Femur (tissue), 1 donor: ENCODE measurements at regions not wholly inside any gene's neighbourhood (a gene's known extent, or its start where the extent isn't known, plus 50 kb on each side); places are given as distances from the start of the nearest gene placed in this dataset.
"Not testable (repeated sequence)": the region's sequence is repeated elsewhere in the genome, so short reads cannot be mapped to it uniquely, and the experiment has no call there.

ENCODE experiments used
- DNase-seq: peaks from one replicate; pipeline ENCODE4 v3.0.0-alpha.2; 2017

DNA sequence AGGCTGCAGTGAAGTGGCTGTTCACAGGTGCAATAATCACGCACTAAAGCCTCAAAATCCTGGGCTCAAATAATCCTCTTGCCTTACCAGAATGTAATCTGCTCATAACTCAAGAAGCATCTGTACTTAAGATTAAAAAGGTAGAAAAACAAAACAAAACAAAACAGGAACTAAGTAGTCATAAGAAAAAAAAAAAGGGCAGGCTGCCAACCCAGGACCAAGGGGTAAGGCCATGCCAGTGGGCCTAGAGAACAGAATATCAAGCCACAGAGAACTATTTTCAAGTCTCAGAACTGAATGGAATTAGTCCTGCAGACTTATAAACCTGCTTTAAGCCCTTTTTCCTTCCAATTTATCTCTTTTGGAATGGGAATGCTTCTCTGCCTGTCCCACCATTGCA lies 64.8 kb upstream of the TBC1D3K start:
- no peak for DNase-seq

DNA sequence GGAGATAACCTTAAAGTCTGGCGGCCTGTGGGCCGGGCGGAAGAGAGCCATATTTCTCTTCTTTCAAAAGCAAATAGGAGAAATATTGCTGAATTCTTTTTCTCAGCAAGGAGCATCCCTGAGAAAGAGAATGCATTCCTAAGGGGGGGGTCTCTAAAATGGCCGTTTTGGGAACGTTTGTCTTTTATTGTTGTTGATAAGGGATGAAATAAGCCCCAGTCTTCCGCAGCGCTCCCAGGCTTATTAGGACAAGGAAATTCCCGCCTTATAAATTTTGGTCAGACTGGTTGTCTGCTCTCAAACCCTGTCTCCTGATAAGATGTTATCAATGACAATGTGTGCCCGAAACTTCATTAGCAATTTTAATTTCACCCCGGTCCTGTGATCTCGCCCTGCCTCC lies 65.8 kb upstream of the TBC1D3K start:
- DNase-seq = not testable (repeated sequence)

DNA sequence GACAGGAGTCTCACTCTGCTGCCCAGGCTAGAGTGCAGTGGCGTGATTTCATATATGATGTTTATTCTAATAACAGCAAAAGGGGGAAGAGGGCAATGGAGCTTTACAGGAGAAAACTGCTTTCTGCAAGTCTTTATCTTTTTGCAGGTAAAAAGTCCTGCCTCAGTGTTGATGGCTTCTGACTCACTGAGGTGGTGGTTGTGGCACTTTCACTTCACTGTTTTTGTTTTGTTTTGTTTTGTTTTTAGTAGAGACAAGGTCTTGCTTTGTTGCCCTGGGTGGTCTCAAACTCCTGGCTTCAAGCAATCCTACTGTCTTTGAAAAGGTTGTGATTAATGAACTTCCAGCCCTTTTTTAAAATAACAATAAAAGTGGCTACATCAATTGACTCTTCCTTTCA lies 68.0 kb upstream of the TBC1D3K start:
- DNase-seq = no peak

DNA sequence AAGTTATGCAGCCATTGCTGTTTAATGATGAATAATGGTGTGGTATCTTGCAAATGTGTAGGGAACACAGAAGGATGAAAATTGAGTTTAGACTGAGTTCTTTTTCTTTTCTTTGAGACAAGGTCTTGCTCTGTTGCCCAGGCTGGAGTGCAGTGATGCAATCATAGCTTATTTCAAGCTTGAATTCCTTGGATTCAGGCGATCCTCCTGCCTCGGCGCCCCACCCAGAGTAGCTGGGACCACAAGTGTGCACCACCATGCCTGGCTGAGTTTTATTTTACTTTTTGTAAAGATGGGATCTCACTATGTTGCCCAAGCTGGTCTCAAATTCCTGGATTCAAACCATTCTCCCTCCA lies 74.6 kb upstream of the TBC1D3K start:
- DNase-seq = no peak

DNA sequence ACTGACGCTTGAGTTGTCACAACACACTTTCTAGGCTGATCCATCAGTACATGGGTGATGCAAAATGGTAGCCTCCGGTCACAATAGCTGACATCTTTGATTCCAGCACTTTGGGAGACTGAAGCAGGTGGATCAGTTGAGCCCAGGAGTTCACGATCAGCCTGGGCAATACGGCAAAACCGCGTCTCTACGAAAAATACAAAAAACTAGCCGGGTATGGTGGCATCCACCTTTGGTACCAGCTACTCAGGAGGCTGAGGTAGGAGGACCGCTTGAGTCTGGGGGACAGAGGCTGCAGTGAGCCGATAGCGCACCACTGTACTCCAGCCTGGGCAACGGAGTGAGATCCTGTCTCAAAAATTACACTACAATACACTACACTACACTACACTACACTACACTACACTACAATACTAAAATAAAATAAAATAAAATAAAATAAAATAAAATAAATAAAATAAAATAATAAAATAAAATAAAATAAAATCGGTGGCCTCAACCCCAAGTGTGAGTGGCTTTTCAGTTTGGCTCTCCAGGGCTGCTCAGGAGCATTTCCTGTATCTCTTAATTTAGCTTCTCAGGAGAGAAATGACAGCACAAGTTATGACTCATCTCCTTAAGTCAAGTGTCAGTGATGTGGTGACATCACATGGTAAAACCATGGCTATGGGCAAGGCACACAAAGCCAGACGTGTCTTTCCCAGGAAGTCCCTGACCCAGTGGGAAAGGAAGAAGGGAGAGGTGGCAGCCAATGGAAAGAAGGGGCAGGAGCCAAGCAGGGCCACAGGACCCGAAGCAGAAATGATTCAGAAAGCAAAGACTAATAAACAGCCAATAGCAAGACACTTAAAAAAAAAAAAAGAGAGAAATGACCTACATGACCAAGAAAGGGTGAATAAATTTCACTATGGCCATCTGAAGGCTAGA lies 75.3 kb upstream of the TBC1D3K start:
- DNase-seq = no peak

DNA sequence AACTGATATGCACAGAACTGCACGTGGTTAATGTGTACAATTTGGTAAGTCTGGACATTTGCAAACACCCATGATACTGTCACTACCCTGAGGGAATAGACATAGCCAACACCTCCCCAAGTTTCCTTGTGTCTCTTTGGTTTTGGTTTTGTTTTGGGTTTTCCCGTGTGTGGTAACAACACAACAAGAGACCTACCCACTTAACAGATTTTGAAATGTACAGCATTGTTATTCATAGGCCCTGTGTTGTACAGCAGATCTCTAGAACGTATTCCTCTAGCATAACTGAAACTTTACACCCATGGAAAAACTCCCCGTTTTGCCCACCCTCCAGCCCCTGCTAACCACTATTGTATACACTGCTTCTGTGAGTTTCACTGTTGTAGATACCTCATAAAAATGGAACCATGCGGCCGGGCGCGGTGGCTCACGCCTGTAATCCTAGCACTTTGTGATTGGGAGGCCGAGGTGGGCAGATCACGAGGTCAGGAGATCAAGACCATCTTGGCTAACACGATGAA lies 76.3 kb upstream of the TBC1D3K start:
- no peak for DNase-seq

DNA sequence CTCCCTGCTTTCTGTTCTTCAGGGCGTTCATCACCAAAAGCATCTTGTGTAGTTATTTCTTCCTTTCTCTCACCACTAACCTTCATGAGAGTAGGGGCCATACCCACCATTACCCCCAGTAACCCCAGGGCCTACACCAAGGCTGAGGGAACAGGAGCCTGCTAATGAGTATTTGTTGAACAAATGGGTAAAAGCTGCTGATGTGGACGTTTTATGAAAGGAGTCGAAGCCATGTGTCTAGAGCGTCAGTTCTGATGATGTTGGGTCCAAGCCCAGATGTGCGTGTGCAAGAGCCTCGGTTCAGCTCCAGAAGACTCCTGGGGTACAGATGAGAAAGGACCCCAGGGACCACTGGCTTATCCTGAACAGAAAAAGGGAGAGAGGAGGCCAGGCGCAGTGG lies 77.1 kb upstream of the TBC1D3K start:
- no peak for DNase-seq

DNA sequence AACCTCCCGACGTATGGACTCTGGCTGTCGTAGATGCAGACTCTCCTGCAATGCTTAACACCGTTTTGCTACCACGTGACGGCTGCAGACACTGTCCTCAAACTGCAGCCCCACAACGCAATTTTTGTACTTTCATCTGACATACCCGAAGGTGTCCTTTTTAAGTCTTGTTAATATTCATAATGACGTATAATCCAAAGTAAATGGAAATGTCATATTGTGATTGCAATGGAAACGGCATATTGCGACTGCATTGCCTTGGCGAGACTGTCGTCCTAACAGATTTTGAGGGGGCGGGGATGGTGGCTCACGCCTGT lies 79.3 kb upstream of the TBC1D3K start:
- no peak for DNase-seq

DNA sequence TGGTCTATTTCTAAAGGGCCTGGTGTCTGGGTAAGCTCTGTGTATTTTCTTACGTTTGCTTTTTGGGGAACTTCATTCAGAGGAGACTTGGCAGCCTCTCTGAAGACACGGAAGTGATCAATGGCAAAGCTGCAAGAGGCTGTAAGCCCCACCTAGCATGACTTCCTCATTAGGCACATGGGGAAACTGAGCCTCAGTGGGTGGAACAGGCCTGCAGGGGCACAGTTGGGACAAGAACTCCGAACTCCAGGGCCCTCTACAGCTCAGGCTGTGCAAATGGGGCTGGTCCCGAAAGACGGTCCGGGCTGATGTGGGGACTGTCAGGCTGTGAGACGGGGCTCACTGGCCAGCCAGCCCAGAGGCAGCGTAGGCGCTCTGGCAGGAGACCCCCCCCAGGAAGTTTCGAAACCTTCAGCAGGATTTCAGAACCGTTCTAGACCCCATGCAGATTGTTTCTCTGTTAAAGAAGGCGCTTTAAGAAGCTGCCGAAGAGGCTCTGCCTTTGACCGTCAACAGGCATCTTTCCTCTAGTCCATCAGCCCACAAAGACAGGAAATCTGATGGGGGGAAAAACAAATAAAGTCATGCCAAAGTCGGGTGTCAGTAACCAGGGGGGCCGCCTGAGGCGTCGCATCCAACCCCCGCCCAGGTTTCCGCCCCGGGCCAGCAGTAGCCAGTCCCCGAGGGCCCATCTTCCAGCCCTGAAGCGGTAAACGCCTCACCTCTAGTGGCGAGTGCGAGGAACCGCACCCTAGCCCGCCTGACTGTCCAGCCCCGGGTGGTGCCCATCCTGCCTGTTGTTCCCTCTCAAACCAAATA lies 79.8 kb upstream of the TBC1D3K start:
- peak; percentile 48 for DNase-seq

DNA sequence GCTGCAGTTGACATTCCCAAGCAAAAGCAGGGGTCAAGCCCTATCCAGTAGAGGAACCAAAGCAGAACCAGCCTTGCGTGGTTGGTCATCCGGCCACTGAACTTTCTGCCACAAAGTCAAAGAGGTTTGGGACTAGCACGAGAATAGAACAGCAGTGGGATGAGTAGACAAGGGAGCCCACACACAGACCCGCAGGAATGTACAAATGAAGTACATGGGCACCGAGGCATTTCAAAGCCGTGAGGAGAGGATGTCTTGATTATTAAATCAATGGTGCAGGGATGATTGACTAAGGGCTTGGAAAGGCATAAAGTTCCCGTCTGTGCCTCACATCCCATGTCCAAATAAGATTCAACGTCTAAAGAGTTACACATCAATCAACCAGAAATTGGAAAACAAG lies 81.8 kb upstream of the TBC1D3K start:
- no peak for DNase-seq

DNA sequence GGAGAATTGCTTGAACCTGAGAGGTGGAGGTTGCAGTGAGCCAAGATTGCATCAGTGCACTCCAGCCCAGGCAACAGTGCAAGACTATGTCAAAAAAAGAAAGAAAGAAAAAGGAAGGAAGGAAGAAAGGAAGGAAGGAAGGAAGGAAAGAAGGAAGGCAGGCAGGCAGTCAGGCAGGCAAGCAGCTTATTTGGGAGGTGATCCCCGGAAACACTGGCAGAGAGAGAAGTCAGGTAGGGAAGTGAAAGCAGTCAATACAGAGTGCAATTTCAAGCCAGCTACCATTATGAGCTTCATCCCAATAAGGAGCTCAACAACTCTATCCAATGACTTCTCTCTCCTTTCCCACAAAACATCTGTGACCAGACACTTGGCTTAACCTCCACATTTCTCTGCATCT lies 83.0 kb upstream of the TBC1D3K start:
- no peak for DNase-seq

DNA sequence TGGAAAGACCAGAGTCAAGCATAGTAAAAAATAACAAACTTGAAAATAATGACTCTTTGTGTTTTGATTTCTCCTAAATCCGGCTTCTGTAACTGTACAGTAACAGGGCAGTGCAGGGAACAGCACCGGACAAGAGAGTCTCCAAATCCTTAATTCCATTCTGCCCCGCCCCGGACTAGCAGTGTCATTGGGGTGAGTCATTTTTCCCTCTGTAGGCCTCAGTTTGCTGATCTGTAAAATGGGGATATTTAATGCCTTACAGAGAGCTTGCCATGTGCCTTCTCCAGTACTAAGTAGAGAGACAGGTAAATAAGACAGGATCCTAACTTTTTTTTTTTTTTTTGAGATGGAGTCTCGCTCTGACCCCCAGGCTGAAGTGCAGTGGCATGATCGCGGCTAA lies 83.6 kb upstream of the TBC1D3K start:
- DNase-seq = no peak

DNA sequence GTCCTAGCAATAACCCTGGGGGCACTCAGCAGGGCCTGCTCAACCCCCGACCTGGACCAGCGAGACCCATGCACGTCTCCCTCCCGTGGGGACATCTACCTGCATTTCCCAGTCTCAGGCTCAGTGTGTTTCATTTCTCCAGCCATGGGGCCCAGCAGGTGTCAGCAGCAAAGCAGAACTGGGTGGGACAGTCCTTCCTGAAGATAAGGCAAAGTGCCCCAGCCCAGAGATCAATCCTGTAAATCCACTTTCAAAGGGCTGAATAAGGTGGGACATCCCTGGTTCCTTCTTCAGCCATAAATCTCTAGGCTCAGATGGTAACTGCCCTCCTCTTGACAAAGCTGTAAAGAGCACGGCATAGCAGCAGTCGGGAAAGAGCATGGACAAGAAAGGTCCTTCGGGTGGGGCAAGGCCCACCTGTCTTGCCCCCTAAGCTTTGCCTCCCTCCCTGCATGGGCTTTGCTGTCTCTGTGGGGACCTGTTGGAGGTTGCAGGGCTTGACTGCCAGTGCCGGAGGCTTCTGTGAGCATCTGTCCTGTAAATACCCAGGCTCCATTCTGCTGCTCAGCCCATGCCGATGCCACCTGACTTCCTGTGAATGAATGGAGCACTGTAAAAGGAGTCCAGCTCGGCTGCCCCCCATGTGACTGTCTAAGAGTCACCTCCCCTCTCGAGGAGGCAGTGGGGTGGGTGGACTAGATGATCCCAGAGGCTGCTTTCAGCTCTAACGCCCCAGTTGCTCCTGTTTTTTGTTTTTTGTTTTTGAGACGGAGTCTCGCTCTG lies 84.8 kb upstream of the TBC1D3K start:
- DNase-seq = no peak

DNA sequence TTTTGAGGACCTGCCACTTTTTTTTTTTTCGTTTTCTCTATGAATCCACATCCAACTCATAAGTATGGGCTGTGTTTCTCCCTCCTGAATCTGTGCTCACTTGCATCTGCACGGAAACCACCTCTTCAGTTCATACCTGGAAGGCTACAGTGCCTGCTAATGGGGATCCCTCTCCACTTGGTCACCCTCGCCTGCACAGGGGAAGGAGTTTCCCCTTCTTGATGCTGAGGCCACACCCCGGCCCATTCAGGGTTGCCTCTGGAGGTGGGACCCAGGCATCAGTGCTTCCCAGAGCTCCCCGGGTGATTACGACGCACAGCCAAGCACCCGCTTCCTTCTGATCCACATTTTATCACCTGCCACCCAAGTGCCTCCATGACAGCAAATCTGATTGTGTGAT lies 85.9 kb upstream of the TBC1D3K start:
- DNase-seq = no peak

DNA sequence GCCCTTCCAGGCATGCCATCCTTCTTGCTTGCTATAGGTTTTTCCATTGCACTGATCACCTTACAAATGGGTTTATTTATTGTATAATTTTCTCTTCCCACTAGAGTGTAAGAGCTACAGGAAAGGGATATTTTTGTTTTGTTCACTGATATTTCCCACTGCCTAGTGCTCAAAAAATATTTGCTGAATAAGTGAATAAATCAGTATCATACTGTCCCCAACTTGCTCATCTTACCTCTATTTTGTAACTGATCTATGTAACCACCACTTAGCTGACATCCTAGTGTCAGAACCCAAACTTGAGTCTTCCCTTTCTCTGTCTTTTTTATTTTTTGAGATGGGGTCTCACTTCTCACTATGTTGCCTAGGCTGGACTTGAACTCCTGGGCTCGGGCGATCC lies 87.6 kb upstream of the TBC1D3K start:
- no peak for DNase-seq

DNA sequence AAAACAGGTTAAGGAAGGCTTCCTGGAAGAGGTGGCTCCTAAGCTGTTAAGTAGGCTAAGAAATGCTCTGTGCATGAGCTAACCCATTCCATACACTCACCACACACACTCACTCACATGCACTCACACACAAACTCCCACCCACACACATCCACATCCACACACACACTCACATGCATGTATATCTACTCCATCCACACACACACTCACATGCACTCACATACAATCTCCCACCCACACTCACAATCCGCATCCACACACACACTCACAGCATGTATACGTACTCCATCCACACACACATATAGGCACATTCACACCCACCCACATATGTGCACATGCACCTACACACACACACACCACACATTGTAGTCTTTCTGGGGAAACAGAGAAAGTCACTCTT lies 89.3 kb upstream of the HNF1B start:
- no peak for DNase-seq

DNA sequence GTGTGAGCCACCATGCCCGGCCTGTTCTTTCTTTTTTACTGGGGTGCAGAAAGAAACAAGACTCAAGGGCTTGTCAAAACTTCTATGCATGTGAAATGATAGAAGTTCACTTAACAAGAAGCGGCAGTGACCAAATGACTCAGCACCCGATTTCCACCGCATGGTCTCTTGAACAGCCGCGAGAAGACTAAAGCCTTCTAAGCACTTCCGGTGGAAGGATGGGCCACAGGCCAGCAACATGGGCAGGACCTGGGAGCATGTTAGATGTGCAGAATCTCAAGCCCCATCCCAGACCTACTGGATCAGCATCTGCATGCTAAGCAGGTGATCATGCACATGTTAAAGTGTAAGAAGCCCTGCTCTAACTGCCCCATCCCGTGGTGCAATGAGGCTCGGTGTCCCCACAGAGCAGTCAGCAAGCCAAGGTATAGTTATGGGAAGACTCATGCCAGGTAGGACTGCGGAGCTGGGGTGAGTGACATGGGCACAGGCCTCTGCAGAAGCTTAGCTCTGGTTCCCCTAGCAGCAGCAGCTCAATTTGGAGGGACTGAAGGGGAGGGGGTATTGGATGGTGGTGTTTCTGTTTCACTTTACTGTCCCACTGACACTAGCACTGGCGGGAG lies 88.5 kb upstream of the HNF1B start:
- no peak for DNase-seq

DNA sequence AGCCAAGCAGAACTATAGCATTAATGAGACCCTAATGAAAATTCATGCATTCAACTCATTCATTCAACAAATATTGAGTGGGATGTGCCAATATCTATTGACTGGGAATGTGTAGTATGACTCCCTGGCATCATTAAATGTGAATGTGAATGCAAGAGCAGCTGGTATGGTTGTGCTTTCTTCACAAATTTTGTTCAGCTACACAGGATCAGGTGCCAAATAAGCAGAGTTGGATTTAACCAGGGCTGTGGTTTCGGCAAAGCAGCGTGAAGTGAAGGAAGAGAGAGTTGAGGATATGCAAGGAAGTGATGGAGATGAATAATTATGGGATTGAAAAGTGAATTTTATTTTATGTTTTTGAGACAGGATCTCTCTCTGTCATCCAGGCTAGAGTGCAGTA lies 87.1 kb upstream of the HNF1B start:
- DNase-seq = no peak

DNA sequence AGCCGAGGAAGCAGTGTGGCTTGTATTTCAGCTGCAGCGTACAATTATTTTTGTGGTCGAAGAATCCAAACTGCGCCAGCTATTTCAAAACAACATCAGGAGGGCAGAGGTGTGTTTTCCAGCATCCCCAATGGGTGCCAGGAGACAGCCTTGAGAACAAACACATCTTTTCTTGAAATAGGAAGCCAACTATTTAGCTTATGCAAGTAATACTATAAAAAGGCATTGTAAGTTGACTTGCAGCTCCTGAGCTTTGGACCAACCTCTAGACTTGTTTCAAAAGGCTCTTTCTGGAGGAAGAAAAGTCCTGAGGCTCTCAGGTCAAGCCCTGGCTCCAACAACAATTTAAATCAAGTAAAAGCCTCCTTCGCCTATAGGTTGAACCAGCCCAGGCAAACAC lies 86.6 kb upstream of the HNF1B start:
- no peak for DNase-seq

DNA sequence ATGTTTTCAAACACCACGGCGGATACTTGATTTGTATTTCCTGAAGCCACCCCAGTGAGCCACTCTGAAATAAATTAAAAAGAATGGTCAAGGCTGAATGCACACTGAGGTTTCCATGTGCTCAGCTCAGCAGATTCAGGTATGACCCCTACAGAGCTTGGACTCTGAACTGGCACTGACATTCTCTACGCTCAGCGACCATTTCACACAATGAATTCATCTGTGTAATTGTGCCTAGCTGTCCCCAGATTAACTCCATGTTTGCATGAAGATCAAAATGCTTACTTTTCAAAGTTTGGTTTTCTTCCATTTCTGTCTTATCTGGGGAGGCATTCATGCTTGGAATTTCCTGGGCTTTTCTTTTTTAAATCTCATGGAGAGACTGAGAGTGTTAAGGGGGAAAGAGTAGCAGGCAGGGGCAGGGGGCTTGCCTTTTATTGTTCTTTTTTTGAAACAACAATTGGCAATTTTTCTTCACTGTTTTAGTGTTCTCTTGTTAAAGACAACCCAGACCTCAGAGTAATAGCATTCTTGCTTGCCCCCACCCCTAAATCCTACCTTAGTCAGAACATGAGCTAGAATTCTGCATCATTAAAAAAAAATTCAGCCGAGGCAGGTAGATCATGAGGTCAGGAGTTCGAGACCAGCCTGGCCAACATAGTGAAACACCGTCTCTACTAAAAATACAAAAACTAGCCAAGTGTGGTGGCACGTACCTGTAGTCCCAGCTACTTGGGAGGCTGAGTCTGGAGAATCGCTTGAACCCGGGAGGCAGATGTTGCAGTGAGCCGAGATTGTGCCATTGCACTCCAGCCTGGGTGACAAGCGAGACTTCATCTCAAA lies 85.5 kb upstream of the HNF1B start:
- no peak for DNase-seq

DNA sequence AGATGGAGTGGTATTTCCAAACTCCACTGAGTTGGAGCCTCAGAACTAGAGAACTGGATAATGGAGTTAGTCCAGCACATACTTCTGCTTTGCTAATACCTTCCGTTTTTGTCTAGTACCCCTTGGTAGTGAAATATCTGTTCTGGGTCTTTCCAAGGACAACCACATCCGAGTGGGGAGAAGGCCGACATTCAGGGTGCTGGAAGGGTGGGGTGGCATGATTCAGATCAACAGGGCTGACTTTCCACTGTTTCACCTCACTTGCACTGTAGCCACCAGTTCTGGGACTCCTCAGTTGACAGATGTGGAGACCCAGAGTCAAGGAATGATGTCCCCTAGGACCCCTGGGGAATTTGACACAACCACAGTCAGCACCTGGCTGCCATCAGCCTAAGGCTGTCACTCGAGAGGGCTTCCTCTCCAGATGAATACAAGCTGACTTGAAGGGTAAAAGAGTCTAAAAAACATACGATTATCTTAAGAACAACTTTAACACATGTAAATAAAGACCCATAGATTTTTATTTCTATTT lies 84.8 kb upstream of the HNF1B start:
- DNase-seq = no peak

DNA sequence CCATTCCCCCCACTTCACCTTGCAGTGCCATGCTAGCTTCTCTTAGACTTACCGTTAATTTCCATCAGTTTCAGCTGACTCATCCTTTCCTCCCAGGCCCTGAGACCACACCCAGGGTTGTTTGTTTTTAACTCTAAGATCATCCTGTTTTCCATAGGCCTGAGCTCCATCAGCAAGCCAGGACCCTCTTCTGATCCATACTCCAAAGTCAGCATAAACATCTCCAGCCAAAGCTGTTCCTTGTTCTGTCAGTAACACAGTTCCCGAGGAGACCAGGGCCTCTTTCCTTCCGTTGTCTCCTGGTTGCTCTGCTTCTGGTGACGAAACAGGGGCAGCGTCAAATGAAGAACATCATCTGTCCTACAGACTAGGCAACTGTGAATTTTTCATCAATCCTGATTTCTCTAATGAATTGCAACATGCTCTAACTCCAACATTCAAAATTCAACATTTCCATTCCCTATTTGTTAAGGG lies 83.8 kb upstream of the HNF1B start:
- DNase-seq = no peak
